Stomach (tissue), 8 donors: ENCODE measurements at regions not wholly inside any gene's neighbourhood (a gene's known extent, or its start where the extent isn't known, plus 50 kb on each side); places are given as distances from the start of the nearest gene placed in this dataset.
"Not testable (repeated sequence)": the region's sequence is repeated elsewhere in the genome, so short reads cannot be mapped to it uniquely, and the experiment has no call there.

Source experiments
- DNase-seq, 2 donors: peaks; one replicate each; pipeline versions ENCODE4 v3.0.0 to v3.0.0-alpha.2; 2013 to 2019
- H3K27ac ChIP-seq, 5 donors: fragments of 200-600 bp in 4 of 5; sonication (generic) in 4 of 5; one replicate each; pipeline ENCODE4 v1.5.1; 2013 to 2019; ENCODE audit warnings: mild to moderate bottlenecking in 1 of 5, moderate library complexity in 1 of 5
- H3K27me3 ChIP-seq, 3 donors: fragments of 200-600 bp; sonication (generic); one replicate each; pipeline ENCODE4 v1.5.1; 2017 to 2019; ENCODE audit warnings: mixed run types in 1 of 3
- H3K36me3 ChIP-seq, 4 donors: fragments of 200-600 bp; sonication (generic); 1 replicate in 3 of 4; 2 replicates in 1 of 4; pipeline ENCODE4 v1.5.1; 2016 to 2019
- H3K4me1 ChIP-seq, 4 donors: fragments of 200-600 bp; sonication (generic); one replicate each; pipeline ENCODE4 v1.5.1; 2016 to 2019
- H3K4me3 ChIP-seq, 4 donors: fragments of 200-600 bp; sonication (generic) in 3 of 4; one replicate each; pipeline ENCODE4 v1.5.1; 2016 to 2019; ENCODE audit warnings: mild to moderate bottlenecking in 1 of 4
- H3K9me3 ChIP-seq, 4 donors: fragments of 200-600 bp; sonication (generic); one replicate each; pipeline ENCODE4 v1.5.1; 2016 to 2019
- EP300 ChIP-seq: sonication (generic); formaldehyde crosslinking; IDR thresholded peaks from one replicate; pipeline ENCODE4 v1.6.1; 2017; ENCODE audit warnings: antibody characterized with exemption
- POLR2A ChIP-seq, 4 donors: fragments of 450-650 bp; IDR thresholded peaks; one replicate each; pipeline ENCODE4 v1.6.1; 2016; ENCODE audit warnings: antibody characterized with exemption in 4 of 4, control low read depth in 2 of 4, mild to moderate bottlenecking in 1 of 4, moderate library complexity in 1 of 4
- POLR2AphosphoS5 ChIP-seq, 3 donors: sonication (generic); formaldehyde crosslinking; IDR thresholded peaks; one replicate each; pipeline ENCODE4 v1.6.1; 2016; ENCODE audit warnings: antibody characterized with exemption in 3 of 3
- WGBS, 5 donors: extraction: QIAGEN DNeasy Blood & Tissue Kit in 3 of 5; methylation state at CpG; one replicate each; pipeline versions ENCODE4 v1.1.5 to v1.1.7; 2013 to 2018; 5-methylcytosine and 5-hydroxymethylcytosine counted together
- intact Hi-C: fragments of 100-400 bp; cut with DNase I; formaldehyde crosslinking; loops from one replicate; pipeline ENCODE4 v1.15.1; 2023; ENCODE audit warnings: low total_unique reads
- TF ChIP-seq, protein P1 (sequence below), 7 experiments: fragments of 450-650 bp in 4 of 7; fragments of 200-600 bp in 3 of 7; sonication (generic) in 3 of 7; IDR thresholded peaks; one replicate each; pipeline ENCODE4 v1.5.1; 2016 to 2019; ENCODE audit warnings: antibody characterized with exemption in 7 of 7, control low read depth in 2 of 7, mild to moderate bottlenecking in 1 of 7
- donor health status: healthy with polysubstance abuse.
- donor health status: Bipolar disorder and iron deficiency.
- donor health status: healthy.

- Histone ChIP-seq H3K27ac (no peak overlapping the region), H3K36me3 (no peaks in the 10 kb centered on the region), H3K4me3 (no peak overlapping the region), H3K4me1 (no peaks in the 10 kb centered on the region), H3K9me3 (no peaks in the 10 kb centered on the region), H3K27me3 (no peaks in the 10 kb centered on the region)
- intact Hi-C loops = no loop called here
- TF ChIP-seq EP300 = no peak
- no peak for TF ChIP-seq POLR2A (IDR thresholded peaks at IDR 0.05)
- TF ChIP-seq POLR2AphosphoS5 (IDR thresholded peaks at IDR 0.05) = no peak
- TF ChIP-seq, protein P1, sequence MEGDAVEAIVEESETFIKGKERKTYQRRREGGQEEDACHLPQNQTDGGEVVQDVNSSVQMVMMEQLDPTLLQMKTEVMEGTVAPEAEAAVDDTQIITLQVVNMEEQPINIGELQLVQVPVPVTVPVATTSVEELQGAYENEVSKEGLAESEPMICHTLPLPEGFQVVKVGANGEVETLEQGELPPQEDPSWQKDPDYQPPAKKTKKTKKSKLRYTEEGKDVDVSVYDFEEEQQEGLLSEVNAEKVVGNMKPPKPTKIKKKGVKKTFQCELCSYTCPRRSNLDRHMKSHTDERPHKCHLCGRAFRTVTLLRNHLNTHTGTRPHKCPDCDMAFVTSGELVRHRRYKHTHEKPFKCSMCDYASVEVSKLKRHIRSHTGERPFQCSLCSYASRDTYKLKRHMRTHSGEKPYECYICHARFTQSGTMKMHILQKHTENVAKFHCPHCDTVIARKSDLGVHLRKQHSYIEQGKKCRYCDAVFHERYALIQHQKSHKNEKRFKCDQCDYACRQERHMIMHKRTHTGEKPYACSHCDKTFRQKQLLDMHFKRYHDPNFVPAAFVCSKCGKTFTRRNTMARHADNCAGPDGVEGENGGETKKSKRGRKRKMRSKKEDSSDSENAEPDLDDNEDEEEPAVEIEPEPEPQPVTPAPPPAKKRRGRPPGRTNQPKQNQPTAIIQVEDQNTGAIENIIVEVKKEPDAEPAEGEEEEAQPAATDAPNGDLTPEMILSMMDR (IDR thresholded peaks at IDR 0.05) = no peak
- DNase-seq = no peak
- 73 to 93% (median 81%) methylated on average over 4 of the region's 4 CpGs for WGBS, 5 donors
Observed at GRCh38 chr6:167403427-167403826, 78.5 kb downstream of the TTLL2 start.

GRCh38 chr6:167404385-167405049 lies 79.6 kb downstream of the TTLL2 start:
- TF ChIP-seq EP300 (no peak), POLR2A (IDR thresholded peaks at IDR 0.05) (no peak), POLR2AphosphoS5 (IDR thresholded peaks at IDR 0.05) (no peak)
- TF ChIP-seq, protein P1 (IDR thresholded peaks at IDR 0.05) = no peak
- no peaks in the 10 kb centered on the region for H3K36me3 ChIP-seq
- no peak overlapping the region for H3K4me3 ChIP-seq
- no peaks in the 10 kb centered on the region for H3K27me3 ChIP-seq
- H3K9me3 ChIP-seq = no peaks in the 10 kb centered on the region
- H3K27ac ChIP-seq = no peak overlapping the region
- WGBS, 5 donors = 76 to 86% (median 83%) methylated on average over 15 to 17 of the region's 17 CpGs
- no peaks in the 10 kb centered on the region for H3K4me1 ChIP-seq
- DNase-seq = no peak
- intact Hi-C loops = no loop called here

- no peak for DNase-seq
- Histone ChIP-seq H3K36me3 (no peaks in the 10 kb centered on the region), H3K4me1 (peaks cover 0 to 8% (median 2%) of the 10 kb centered on the region in 4 donors), H3K27ac (no peak overlapping the region), H3K9me3 (no peaks in the 10 kb centered on the region), H3K27me3 (no peaks in the 10 kb centered on the region), H3K4me3 (no peak overlapping the region)
- intact Hi-C loops = no loop called here
- no peak for TF ChIP-seq POLR2A (IDR thresholded peaks at IDR 0.05)
- no peak for TF ChIP-seq POLR2AphosphoS5 (IDR thresholded peaks at IDR 0.05)
- TF ChIP-seq, protein P1 (IDR thresholded peaks at IDR 0.05) = no peak
- no peak for TF ChIP-seq EP300
- 74 to 87% (median 83%) methylated on average over 14 of the region's 14 CpGs for WGBS, 5 donors
Observed at GRCh38 chr6:167405778-167406532, 81.1 kb downstream of the TTLL2 start.

- H3K36me3 ChIP-seq, H3K9me3 ChIP-seq, DNase-seq, H3K27me3 ChIP-seq, H3K27ac ChIP-seq, H3K4me3 ChIP-seq, intact Hi-C loops: not testable (repeated sequence)
- 87 to 93% (median 88%) methylated on average over 12 to 16 of the region's 16 CpGs for WGBS, 5 donors
- H3K4me1 ChIP-seq = peaks cover 0 to 12% (median 4%) of the 10 kb centered on the region in 4 donors
Observed at GRCh38 chr6:167406533-167407238, 81.8 kb downstream of the TTLL2 start.
